ENCODE measurements at regions not wholly inside any gene's neighbourhood (a gene's known extent, or its start where the extent isn't known, plus 50 kb on each side); places are given as distances from the start of the nearest gene placed in this dataset.

DNA sequence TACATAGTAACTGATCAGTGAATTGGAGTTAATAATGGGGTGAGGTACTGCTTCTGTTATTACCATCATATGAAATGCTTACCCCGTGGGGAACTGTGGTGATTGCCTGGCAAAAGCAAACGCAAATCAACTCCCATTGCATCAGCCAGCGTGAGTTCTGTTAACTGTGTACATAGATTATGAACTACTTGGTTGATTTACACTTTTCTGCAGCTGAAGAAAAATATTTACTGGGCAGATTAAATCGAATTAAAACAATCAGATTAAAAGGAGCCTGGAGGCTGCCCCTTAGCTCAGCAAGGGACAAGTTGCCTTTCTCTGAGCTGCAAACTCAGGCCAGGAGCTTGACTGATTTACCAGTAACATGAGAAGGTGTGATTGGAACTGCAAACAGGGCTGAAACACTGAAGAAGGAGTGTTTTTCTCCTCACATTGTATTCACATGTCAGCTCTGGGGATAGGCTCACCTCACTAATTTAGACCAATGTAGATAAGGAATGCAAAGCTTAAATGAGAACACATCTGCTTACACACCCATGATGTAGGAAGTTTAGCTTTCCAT lies 220.1 kb downstream of the OSR1 start:
- no peak for DNase-seq (ENCODE audit: low read depth in 2 of 2)

- no peak for DNase-seq (ENCODE audit: low read depth in 2 of 2)
Measured at GRCh38 chr2:19137433-19137832, 221.0 kb downstream of the OSR1 start.

DNA sequence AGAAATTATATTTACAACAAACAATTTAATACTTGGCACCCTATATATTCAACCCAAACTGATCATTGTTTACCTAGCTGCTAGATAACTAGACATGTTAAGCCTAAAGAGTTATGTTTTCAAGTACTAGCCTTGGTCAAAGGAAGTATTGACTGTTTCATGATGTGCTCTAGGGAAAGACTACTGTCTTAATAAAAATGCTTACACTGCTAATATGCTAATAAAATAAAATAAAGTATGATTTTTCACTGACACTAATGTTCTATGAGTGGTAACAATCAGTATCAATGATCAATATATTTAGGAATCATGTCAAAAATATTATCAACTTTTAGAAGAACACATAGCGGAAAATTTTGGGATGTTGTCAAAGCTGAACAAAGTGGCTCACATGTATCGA lies 225.5 kb downstream of the OSR1 start:
- no peak for DNase-seq (ENCODE audit: low read depth in 2 of 2)

GRCh38 chr2:19131871-19132270 lies 226.6 kb downstream of the OSR1 start:
- no peak for DNase-seq (ENCODE audit: low read depth in 2 of 2)

GRCh38 chr2:19128148-19128547 lies 230.3 kb downstream of the OSR1 start:
- no peak for DNase-seq (ENCODE audit: low read depth in 2 of 2)

- no peak for DNase-seq (ENCODE audit: low read depth in 2 of 2)
Measured at GRCh38 chr2:19127616-19128015, 230.8 kb downstream of the OSR1 start.

DNA sequence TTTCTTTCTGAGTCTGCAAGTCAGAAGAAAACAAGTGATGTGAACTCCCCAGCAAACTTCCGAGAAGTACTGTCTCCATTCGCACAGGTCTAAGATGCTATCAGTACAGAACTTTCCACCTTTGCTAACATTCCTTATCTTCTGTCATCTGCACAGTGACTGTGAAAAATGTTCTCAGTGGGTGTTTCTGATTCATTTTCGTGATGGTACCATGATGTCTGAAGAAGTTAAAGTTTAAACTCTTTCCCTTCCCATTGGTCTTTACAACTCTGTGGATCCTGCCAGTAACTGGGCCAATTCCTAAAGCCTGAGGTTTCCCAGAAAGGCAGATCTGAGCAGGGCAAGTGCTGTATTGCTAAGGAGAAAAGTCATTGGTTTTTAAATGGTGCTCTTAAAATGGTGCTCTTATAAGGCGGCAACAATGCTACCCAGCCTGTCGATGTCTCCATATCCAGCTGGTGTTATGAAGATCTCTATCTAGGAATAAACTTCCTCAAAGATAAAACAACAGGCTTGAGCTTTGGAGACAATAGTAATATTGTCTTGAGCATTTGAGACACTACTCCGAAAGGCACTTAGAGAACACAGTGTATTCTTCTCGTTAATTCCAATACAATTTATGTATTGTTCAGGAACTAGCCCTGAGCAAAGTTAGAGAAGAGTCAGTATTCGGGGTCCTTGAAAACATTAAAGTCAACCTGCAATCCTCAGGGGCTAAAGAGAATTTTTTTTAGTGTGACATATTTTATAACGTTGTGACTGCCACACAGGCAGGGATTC lies 232.3 kb downstream of the OSR1 start:
- DNase-seq (ENCODE audit: low read depth in 2 of 2), result no peak

DNA sequence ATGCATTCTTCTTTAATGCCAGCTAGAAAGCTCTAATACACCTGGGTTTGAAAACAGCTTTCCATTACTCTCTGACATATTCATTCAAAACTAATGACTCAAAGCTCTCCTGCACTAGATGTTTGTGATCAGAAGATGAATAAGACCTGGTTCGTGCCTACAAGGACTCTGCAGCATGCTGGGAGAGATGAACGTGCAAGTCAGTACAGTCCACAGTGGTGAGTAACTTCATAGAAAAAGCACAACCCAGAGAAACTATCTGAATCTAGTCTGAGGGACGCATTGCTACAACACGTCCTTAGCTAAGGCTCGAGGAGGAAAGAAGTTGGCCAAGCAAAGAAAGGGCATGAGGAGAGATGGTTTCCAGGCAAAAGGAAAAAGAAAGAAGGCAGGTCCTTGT lies 234.3 kb downstream of the OSR1 start:
- DNase-seq (ENCODE audit: low read depth in 2 of 2), result no peak

DNA sequence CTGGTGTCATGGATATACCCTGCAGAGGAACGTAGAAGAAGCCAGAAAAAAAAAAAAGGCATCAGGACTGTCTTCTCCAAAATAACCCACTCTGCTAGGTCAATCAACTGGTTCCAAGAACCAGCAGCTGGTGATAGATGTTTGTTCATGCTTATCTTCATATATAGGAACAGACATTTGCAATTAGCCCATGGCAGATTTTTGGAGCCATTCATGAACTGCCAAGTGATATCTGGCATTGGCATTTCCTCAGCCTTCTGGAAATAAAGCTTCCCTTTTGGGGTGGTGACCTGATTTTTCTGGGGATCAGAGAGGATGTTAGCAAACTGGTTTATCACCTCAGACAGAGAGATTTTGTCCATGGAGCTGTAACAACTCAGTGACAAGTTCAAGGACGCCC lies 234.9 kb downstream of the OSR1 start:
- DNase-seq (ENCODE audit: low read depth in 2 of 2), result no peak

- DNase-seq (ENCODE audit: low read depth in 2 of 2), result no peak
Measured at GRCh38 chr2:19122220-19122619, 236.2 kb downstream of the OSR1 start.

DNA sequence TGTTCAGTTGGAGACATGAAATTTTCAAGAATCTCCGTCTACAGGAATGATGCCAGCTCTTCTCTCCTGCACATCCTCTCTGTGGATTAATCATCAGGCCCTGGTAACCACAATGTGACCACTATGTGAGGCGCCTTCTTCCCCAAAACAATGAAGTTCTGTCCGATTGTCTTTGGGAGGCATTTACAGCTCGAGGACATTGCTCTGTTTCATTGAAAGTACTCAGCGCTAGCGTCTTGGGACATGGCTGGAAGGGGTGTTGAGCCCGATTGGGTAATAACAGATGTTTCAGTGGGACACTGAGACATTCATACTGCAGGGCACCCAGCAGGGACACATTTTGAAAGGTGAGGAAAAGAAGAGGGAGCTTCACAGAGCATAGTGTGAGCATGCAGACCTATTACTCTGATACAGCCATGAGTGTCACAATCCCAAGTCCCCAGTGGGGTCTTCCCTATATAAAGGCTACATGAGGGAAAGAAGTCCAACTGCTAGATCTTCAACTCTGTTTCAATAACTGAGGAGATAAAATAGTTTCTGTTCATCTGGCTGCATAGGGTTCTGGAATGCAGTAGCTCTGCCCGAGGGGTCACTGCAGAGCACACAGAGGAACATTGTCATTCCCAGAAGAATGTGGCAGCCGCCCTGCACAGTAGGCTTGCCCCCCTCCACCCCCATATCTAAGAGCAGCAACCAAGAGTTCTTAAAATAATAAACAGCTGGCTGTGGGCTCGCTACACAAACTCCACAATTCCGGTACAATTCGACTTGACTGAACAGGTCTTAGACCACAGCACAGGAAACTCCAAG lies 237.3 kb downstream of the OSR1 start:
- DNase-seq (ENCODE audit: low read depth in 2 of 2), result no peak

DNA sequence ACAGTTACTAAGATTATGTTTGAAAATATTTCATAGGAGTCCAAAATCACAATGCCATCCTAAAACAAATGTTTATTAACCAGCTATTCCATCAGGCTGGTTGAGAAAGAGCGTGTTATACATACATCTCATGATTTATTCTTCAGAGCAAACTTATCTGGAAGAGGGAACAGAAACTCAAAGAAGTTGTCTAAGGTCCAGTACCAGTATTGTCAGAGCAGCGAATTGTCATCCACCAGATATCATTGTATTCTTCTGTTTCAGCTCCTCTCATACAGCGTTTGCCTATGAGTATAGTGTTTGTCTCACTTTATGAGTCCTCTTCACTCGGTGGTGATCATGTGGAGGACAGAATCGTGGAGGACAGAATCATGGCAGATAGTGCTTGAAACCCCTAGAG lies 238.2 kb downstream of the OSR1 start:
- DNase-seq (ENCODE audit: low read depth in 2 of 2), result no peak

- no peak for DNase-seq (ENCODE audit: low read depth in 2 of 2)
Measured at GRCh38 chr2:19119326-19120001, 239.0 kb downstream of the OSR1 start.

DNA sequence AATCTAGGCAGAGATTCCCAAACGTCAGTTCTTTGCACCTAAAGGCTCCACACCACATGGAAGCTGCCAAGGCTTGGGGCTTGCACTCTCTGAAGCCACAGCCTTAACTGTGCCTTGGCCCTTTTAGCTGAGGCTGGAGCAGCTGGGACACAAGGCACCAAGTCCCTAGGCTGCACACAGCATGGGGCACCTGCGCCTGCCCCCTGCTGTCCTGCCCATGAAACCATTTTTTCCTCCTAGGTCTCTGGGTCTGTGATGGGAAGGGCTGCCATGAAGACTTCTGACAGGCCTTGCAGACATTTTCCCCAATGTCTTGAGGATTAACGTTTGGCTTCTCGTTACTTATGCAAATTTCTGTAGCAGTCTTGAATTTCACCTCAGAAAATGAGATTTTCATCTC lies 241.5 kb downstream of the OSR1 start:
- no peak for DNase-seq (ENCODE audit: low read depth in 2 of 2)

DNA sequence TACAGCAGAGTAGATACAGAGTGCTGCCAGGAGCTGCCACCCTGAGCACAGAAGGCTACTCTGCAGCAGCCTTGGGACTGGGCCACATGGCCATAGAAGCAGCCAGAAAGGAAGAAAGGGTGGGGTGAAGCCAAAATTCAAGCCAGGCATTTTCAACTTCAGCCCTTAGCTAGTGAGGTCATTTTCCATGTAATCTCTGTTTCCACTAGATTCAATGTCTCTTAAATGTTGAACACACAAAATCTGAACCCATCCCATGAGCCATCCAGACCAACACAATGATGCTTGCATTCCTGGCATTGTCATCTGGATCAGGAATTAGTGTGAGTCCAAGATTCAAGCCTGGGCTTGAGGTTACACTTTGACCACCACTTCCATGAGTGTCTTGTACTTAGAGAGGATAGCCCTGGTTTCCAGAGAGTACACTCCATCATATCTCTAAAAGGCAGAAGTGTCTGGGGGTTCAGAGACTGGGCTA lies 243.6 kb downstream of the OSR1 start:
- DNase-seq (ENCODE audit: low read depth in 2 of 2), result no peak

DNA sequence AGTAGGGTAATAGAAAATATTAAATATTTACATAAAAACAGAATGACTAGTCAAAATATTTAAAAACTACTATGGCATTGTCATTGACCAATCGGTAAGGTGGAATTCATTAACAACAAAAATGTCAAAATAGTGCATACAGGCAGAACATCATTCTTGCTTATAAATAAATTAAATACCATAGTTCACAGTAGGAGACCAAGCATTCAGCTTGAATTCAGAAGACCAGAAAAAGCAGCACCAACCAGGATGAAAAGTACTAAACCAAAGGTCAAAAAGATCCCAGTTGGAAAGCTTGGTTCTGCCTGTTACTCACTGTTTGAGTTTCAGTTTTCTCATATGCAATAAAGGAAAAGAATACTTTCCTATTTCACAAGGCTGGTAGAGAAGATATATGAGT lies 244.3 kb downstream of the OSR1 start:
- DNase-seq (ENCODE audit: low read depth in 2 of 2), result no peak

DNA sequence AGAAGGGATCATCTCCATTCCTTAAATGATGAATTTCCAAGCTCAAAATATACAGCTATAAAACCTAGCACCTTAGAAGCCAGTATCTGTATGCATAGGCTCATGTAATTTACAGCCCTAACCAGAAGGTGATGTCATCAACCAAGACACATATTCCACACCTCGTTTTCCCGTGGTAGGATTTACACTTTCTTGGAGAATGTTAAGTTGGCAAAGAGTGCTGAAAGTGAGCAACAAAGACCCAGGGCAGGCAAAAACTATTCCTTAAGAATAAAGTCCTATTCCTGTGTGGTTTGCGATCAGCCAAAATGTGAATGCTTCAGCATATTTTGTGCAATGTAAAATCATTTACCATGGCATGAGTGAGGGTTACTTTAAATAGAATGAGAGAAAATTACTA lies 247.1 kb downstream of the OSR1 start:
- DNase-seq (ENCODE audit: low read depth in 2 of 2), result no peak

DNA sequence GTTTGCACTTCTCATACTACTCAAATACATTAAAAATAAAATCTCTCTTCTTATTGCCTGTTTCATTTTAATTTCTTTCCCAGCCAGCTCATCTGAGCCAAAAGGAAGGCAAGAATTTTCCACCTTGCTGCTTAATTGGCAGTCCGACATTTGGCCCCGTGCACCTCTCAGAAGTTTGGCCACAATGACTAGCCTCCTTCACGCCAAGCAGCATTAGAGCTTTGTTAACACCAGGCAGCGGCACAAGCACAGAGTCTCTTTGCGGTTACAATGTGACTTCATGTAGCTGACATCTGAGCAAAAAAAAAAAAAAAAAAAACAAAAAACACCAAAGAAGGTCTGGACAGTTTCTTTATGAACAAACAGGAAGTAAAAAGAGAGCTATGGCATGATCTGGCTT lies 248.9 kb downstream of the OSR1 start:
- DNase-seq (ENCODE audit: low read depth in 2 of 2), result no peak

- no peak for DNase-seq (ENCODE audit: low read depth in 2 of 2)
Measured at GRCh38 chr2:19106376-19106775, 252.0 kb downstream of the OSR1 start.

GRCh38 chr2:19104503-19104902 lies 253.9 kb downstream of the OSR1 start:
- no peak for DNase-seq (ENCODE audit: low read depth in 2 of 2)

- no peak for DNase-seq (ENCODE audit: low read depth in 2 of 2)
Measured at GRCh38 chr2:19102696-19103423, 255.6 kb downstream of the OSR1 start.

DNA sequence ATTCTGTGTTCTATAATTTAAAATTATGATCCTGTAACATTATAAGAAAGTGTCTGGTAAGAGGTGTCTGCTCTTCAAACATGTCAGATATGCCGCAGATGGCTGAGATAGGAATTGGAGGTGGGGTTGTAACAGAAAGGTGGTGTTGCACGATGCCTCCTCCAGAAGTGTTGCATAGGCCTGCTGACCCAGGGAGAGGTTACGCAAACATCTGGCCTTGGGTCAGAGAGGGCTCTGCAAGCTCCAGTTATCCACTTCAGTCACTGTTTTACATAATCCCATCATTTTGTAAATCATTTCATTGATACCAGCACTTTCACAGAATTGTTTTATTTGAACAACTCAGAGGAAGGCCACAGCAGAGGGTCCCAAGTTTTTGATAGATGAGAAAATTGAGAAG lies 256.5 kb downstream of the OSR1 start:
- DNase-seq (ENCODE audit: low read depth in 2 of 2), result no peak
